ENCODE measurements at regions not wholly inside any gene's neighbourhood (a gene's known extent, or its start where the extent isn't known, plus 50 kb on each side); places are given as distances from the start of the nearest gene placed in this dataset.

- ATAC-seq (no peak), DNase-seq (no peak)
- no peaks in the 10 kb centered on the region for H3K36me3 Mint-ChIP-seq (ENCODE audit: low read depth)
- no peak overlapping the region for H3K27ac Mint-ChIP-seq
- peaks cover 2% of the 10 kb centered on the region for H3K27me3 Mint-ChIP-seq
- H3K4me3 Mint-ChIP-seq = no peak overlapping the region
- H3K9me3 Mint-ChIP-seq (ENCODE audit: low read depth) = no peaks in the 10 kb centered on the region
- ChIA-PET CTCF (no interaction called here), POLR2A (no interaction called here)
- intact Hi-C loops (cut with DNase I, micrococcal nuclease) = no loop called here
- no peaks in the 10 kb centered on the region for H3K4me1 Mint-ChIP-seq
Observed at GRCh38 chr10:28983799-28984198, 305.1 kb upstream of the LYZL1 start.

- POLR2A ChIA-PET = no interaction called here
- CTCF ChIA-PET = no interaction called here
- Mint-ChIP-seq H3K36me3 (ENCODE audit: low read depth) (no peaks in the 10 kb centered on the region), H3K4me1 (no peaks in the 10 kb centered on the region), H3K27ac (no peak overlapping the region), H3K4me3 (no peak overlapping the region), H3K9me3 (ENCODE audit: low read depth) (no peaks in the 10 kb centered on the region), H3K27me3 (peaks cover 4% of the 10 kb centered on the region)
- intact Hi-C loops (cut with DNase I, micrococcal nuclease) = no loop called here
- ATAC-seq (peak; percentile 47), DNase-seq (peak; percentile 16)
Observed at GRCh38 chr10:28984431-28984830, 304.4 kb upstream of the LYZL1 start.

GRCh38 chr10:28985137-28985885, 303.6 kb upstream of the LYZL1 start:
- Mint-ChIP-seq H3K27me3 (peaks cover 4% of the 10 kb centered on the region), H3K9me3 (ENCODE audit: low read depth) (no peaks in the 10 kb centered on the region), H3K27ac (no peak overlapping the region), H3K4me1 (no peaks in the 10 kb centered on the region), H3K4me3 (no peak overlapping the region), H3K36me3 (ENCODE audit: low read depth) (no peaks in the 10 kb centered on the region)
- ChIA-PET CTCF (no interaction called here), POLR2A (no interaction called here)
- DNase-seq = no peak
- intact Hi-C loops (cut with DNase I, micrococcal nuclease) = no loop called here
- no peak for ATAC-seq

- no peak overlapping the region for H3K4me3 Mint-ChIP-seq
- POLR2A ChIA-PET = no interaction called here
- H3K27ac Mint-ChIP-seq = no peak overlapping the region
- no peaks in the 10 kb centered on the region for H3K36me3 Mint-ChIP-seq (ENCODE audit: low read depth)
- intact Hi-C loops (cut with DNase I, micrococcal nuclease) = no loop called here
- no peaks in the 10 kb centered on the region for H3K9me3 Mint-ChIP-seq (ENCODE audit: low read depth)
- ATAC-seq = no peak
- no peak for DNase-seq
- H3K4me1 Mint-ChIP-seq = no peaks in the 10 kb centered on the region
- H3K27me3 Mint-ChIP-seq = peaks cover 4% of the 10 kb centered on the region
- CTCF ChIA-PET = no interaction called here
Observed at GRCh38 chr10:28986117-28986792, 302.6 kb upstream of the LYZL1 start.

GRCh38 chr10:28986856-28987255, 302.0 kb upstream of the LYZL1 start:
- ChIA-PET CTCF (no interaction called here), POLR2A (no interaction called here)
- Mint-ChIP-seq H3K27me3 (peaks cover 4% of the 10 kb centered on the region), H3K9me3 (ENCODE audit: low read depth) (no peaks in the 10 kb centered on the region), H3K27ac (no peak overlapping the region), H3K36me3 (ENCODE audit: low read depth) (no peaks in the 10 kb centered on the region), H3K4me3 (no peak overlapping the region), H3K4me1 (no peaks in the 10 kb centered on the region)
- ATAC-seq = no peak
- DNase-seq = no peak
- intact Hi-C loops (cut with DNase I, micrococcal nuclease) = no loop called here

GRCh38 chr10:28987555-28988320, 301.1 kb upstream of the LYZL1 start:
- intact Hi-C loops (cut with DNase I, micrococcal nuclease) = no loop called here
- no peaks in the 10 kb centered on the region for H3K9me3 Mint-ChIP-seq (ENCODE audit: low read depth)
- no peaks in the 10 kb centered on the region for H3K36me3 Mint-ChIP-seq (ENCODE audit: low read depth)
- POLR2A ChIA-PET = no interaction called here
- no peak for DNase-seq
- ATAC-seq = no peak
- H3K27ac Mint-ChIP-seq = no peak overlapping the region
- CTCF ChIA-PET = interaction anchor here (0.8 kb wide), 1 partner anchor 11 kb away, joined by 3 read pairs; no protein-coding TSS in a partner anchor
- H3K4me3 Mint-ChIP-seq = no peak overlapping the region
- peaks cover 4% of the 10 kb centered on the region for H3K27me3 Mint-ChIP-seq
- no peaks in the 10 kb centered on the region for H3K4me1 Mint-ChIP-seq

GRCh38 chr10:28988980-28989379, 299.9 kb upstream of the LYZL1 start:
- POLR2A ChIA-PET = no interaction called here
- ATAC-seq (no peak), DNase-seq (no peak)
- H3K4me3 Mint-ChIP-seq = no peak overlapping the region
- no peak overlapping the region for H3K27ac Mint-ChIP-seq
- intact Hi-C loops (cut with DNase I, micrococcal nuclease) = no loop called here
- no peaks in the 10 kb centered on the region for H3K36me3 Mint-ChIP-seq (ENCODE audit: low read depth)
- CTCF ChIA-PET = interaction anchor here (0.9 to 1.0 kb wide), 2 partner anchors 40 to 327 kb away, joined by 3 read pairs; no protein-coding TSS in a partner anchor
- H3K27me3 Mint-ChIP-seq = peaks cover 4% of the 10 kb centered on the region
- H3K4me1 Mint-ChIP-seq = no peaks in the 10 kb centered on the region
- H3K9me3 Mint-ChIP-seq (ENCODE audit: low read depth) = no peaks in the 10 kb centered on the region

GRCh38 chr10:28991333-28992270, 297.3 kb upstream of the LYZL1 start:
- no peak overlapping the region for H3K4me3 Mint-ChIP-seq
- ATAC-seq = peak; percentile 42
- ChIA-PET CTCF (interaction anchor here (0.6 to 2.5 kb wide), 6 partner anchors 308 to 372 kb away, joined by 3 to 18 read pairs (median 6); no protein-coding TSS in a partner anchor), POLR2A (no interaction called here)
- H3K27me3 Mint-ChIP-seq = peaks cover 10% of the 10 kb centered on the region
- H3K27ac Mint-ChIP-seq = no peak overlapping the region
- peak; percentile 66 for DNase-seq
- peaks cover 5% of the 10 kb centered on the region for H3K4me1 Mint-ChIP-seq
- H3K9me3 Mint-ChIP-seq (ENCODE audit: low read depth) = no peaks in the 10 kb centered on the region
- intact Hi-C loops (cut with DNase I, micrococcal nuclease) = loop anchor here (1.0 to 5.0 kb wide), 4 partner anchors 314 to 363 kb away; partner anchors contain the start of gene BAMBI (in 2 of the 2)
- no peaks in the 10 kb centered on the region for H3K36me3 Mint-ChIP-seq (ENCODE audit: low read depth)

- ChIA-PET CTCF (interaction anchor here (0.6 to 2.5 kb wide), 3 partner anchors 23 to 366 kb away, joined by 5 to 18 read pairs (median 9); no protein-coding TSS in a partner anchor), POLR2A (no interaction called here)
- no peak overlapping the region for H3K4me3 Mint-ChIP-seq
- intact Hi-C loops (cut with DNase I, micrococcal nuclease) = loop anchor here in 1 of 2 experiments (5.0 kb wide), 1 partner anchor 316 kb away; the partner anchor contains the start of gene BAMBI
- no peak overlapping the region for H3K27ac Mint-ChIP-seq
- peaks cover 5% of the 10 kb centered on the region for H3K4me1 Mint-ChIP-seq
- H3K9me3 Mint-ChIP-seq (ENCODE audit: low read depth) = no peaks in the 10 kb centered on the region
- peaks cover 10% of the 10 kb centered on the region for H3K27me3 Mint-ChIP-seq
- DNase-seq = no peak
- no peaks in the 10 kb centered on the region for H3K36me3 Mint-ChIP-seq (ENCODE audit: low read depth)
- no peak for ATAC-seq
Observed at GRCh38 chr10:28993056-28993455, 295.8 kb upstream of the LYZL1 start.

GRCh38 chr10:28993861-28994260, 295.0 kb upstream of the LYZL1 start:
- no peak overlapping the region for H3K27ac Mint-ChIP-seq
- intact Hi-C loops (cut with DNase I, micrococcal nuclease) = loop anchor here in 1 of 2 experiments (5.0 kb wide), 1 partner anchor 317 kb away; the partner anchor contains the start of gene BAMBI

More at GRCh38 chr10:28993861-28994260, 295.0 kb upstream of the LYZL1 start:
- DNase-seq (no peak), ATAC-seq (no peak)
- ChIA-PET CTCF (interaction anchor here (2.5 kb wide), 1 partner anchor 329 kb away, joined by 18 read pairs; no protein-coding TSS in a partner anchor), POLR2A (no interaction called here)
- H3K9me3 Mint-ChIP-seq (ENCODE audit: low read depth) = no peaks in the 10 kb centered on the region
- no peak overlapping the region for H3K4me3 Mint-ChIP-seq
- peaks cover 8% of the 10 kb centered on the region for H3K27me3 Mint-ChIP-seq
- H3K36me3 Mint-ChIP-seq (ENCODE audit: low read depth) = no peaks in the 10 kb centered on the region
- peaks cover 5% of the 10 kb centered on the region for H3K4me1 Mint-ChIP-seq
